Urinary bladder (tissue), 3 donors: ENCODE measurements at regions not wholly inside any gene's neighbourhood (a gene's known extent, or its start where the extent isn't known, plus 50 kb on each side); places are given as distances from the start of the nearest gene placed in this dataset.

Experiments
- DNase-seq: peaks from one replicate; pipeline ENCODE4 v3.0.0-alpha.2; 2015; ENCODE audit errors: extremely low spot score
- H3K27ac ChIP-seq: one replicate; pipeline ENCODE4 v1.5.1; 2013; ENCODE audit warnings: low read depth, mild to moderate bottlenecking, moderate library complexity
- H3K36me3 ChIP-seq: one replicate; pipeline ENCODE4 v1.6.1; 2013; ENCODE audit warnings: mild to moderate bottlenecking, moderate library complexity; ENCODE audit not compliant: insufficient read depth
- H3K4me1 ChIP-seq: one replicate; pipeline ENCODE4 v1.6.1; 2013; ENCODE audit warnings: mild to moderate bottlenecking, moderate library complexity; ENCODE audit not compliant: insufficient read depth
- H3K4me3 ChIP-seq: one replicate; pipeline ENCODE4 v1.5.1; 2013; ENCODE audit warnings: low read depth, low read length
- WGBS: extraction: QIAGEN DNeasy Blood & Tissue Kit; methylation state at CpG from one replicate; pipeline ENCODE4 v1.1.7; 2013; 5-methylcytosine and 5-hydroxymethylcytosine counted together
- donor health status: healthy with polysubstance abuse.
- donor health status: healthy.

DNA sequence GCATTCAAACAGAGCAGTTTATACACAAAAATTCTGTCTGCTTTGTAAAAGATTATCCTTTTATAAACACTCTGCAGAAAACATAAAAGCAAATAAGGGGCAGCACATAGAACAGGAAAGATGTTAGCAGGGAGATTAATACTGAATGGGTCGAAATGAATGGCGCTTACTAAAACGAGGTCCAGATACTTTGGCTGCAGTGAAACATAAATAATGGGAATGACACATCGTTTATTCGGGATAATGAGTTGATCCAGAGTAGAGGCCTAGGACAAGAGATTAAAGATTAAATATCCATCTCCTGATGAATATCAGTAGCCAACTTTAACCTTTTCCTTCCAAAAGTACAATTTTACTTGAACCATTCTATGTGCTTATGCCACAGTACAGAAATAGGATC, 54.4 kb upstream of the PROX1 start:
- H3K27ac ChIP-seq: no peak overlapping the region
- 36% methylated on average over 5 of the region's 5 CpGs for WGBS
- H3K4me3 ChIP-seq: no peak overlapping the region
- DNase-seq: no peak
- no peaks in the 10 kb centered on the region for H3K4me1 ChIP-seq
- no peaks in the 10 kb centered on the region for H3K36me3 ChIP-seq

GRCh38 chr1:213934649-213935048, 53.1 kb upstream of the PROX1 start:
- no peak overlapping the region for H3K27ac ChIP-seq
- DNase-seq: no peak
- 57% methylated on average over 5 of the region's 5 CpGs for WGBS
- H3K36me3 ChIP-seq: no peaks in the 10 kb centered on the region
- no peaks in the 10 kb centered on the region for H3K4me1 ChIP-seq
- H3K4me3 ChIP-seq: no peak overlapping the region

DNA sequence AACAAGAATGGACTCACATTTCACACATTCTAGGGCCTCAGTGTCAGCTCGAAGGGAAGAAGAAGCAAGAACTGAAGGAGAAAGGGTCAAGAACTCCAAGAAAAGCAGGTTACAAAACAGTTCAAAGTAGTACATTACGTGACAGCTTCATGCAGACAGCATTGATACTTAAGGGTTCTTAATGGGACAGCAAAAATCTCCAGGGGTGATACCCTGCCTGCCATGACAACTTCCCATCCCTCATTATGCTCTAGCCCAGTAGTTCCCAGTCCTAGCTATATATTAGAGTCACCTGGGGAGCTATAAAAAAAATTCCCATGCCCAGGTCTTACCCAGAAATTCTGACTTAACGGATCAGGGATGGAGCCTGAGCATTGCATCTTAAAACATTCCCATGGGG, 51.2 kb upstream of the PROX1 start:
- Histone ChIP-seq H3K4me1 (no peaks in the 10 kb centered on the region), H3K4me3 (no peak overlapping the region), H3K27ac (no peak overlapping the region), H3K36me3 (no peaks in the 10 kb centered on the region)
- DNase-seq: no peak
- WGBS: 82% methylated on average over 3 of the region's 3 CpGs
